Panc1 (cell line): ENCODE measurements at regions not wholly inside any gene's neighbourhood (a gene's known extent, or its start where the extent isn't known, plus 50 kb on each side); places are given as distances from the start of the nearest gene placed in this dataset.

Experiments used
- ATAC-seq: fragments of 200-7000 bp; cut with Tn5 transposase; 2 replicates; pipeline ENCODE4 v1.9.1; 2020; ENCODE audit warnings: mild to moderate bottlenecking, moderate library complexity
- BruUV-seq: library from RNA; stranded (reverse); fragments of 400-500 nt; replicated peaks from 2 replicates; lab custom pipeline; 2021; lab: Mats Ljungman, UMichigan
- CTCF ChIA-PET: fragments of 300-600 bp; sonication (Branson Sonifier 250); formaldehyde crosslinking; loops from one replicate; lab custom pipeline; 2022; ENCODE audit warnings: antibody characterized with exemption; lab: Charles Lee
- POLR2A ChIA-PET: fragments of 300-600 bp; sonication (Branson Sonifier 250); formaldehyde crosslinking; loops from one replicate; lab custom pipeline; 2022; ENCODE audit warnings: antibody characterized with exemption; lab: Charles Lee
- DNase-seq: peaks from one replicate; pipeline ENCODE4 v3.0.0-alpha.2; 2010; ENCODE audit warnings: low read depth, low spot score
- H3K27ac ChIP-seq: 2 replicates; pipeline ENCODE4 v1.5.1; 2011; ENCODE audit warnings: mild to moderate bottlenecking, low read length, inconsistent platforms
- H3K27me3 ChIP-seq: fragments of 200-500 bp; sonication (Bioruptor generic); 2 replicates; pipeline ENCODE4 v1.6.0; 2014; ENCODE audit warnings: low read length, inconsistent platforms; ENCODE audit not compliant: control insufficient read depth, insufficient read depth
- H3K36me3 ChIP-seq: fragments of 200-500 bp; sonication (Bioruptor generic); 2 replicates; pipeline ENCODE4 v1.5.1; 2014; ENCODE audit warnings: inconsistent platforms, mild to moderate bottlenecking, low read length, moderate library complexity; ENCODE audit not compliant: control insufficient read depth, insufficient read depth
- H3K4me1 ChIP-seq: 2 replicates; pipeline ENCODE4 v1.5.1; 2011; ENCODE audit warnings: inconsistent platforms, mild to moderate bottlenecking, low read length, moderate library complexity; ENCODE audit not compliant: control insufficient read depth, insufficient read depth
- H3K4me3 ChIP-seq, 2 experiments: 2 replicates each; pipeline ENCODE4 v1.5.1; 2011 to 2012; ENCODE audit warnings: low read depth in 2 of 2, low read length in 2 of 2, mild to moderate bottlenecking in 2 of 2, inconsistent platforms in 1 of 2, moderate library complexity in 1 of 2
- H3K9me3 ChIP-seq: fragments of 200-500 bp; sonication (Bioruptor generic); 2 replicates; pipeline ENCODE4 v1.5.1; 2014; ENCODE audit warnings: low read depth, mild to moderate bottlenecking, inconsistent platforms, low read length, moderate library complexity; ENCODE audit not compliant: control insufficient read depth, insufficient read depth
- CTCF ChIP-seq: fragments of 450-650 bp; IDR thresholded peaks from 2 replicates; pipeline ENCODE4 v1.5.1; 2017; ENCODE audit warnings: mild to moderate bottlenecking
- POLR2AphosphoS5 ChIP-seq: IDR thresholded peaks from 2 replicates; pipeline ENCODE4 v1.6.1; 2012; ENCODE audit warnings: mild to moderate bottlenecking, low read depth, low read length, moderate library complexity
- REST ChIP-seq, 2 experiments: IDR thresholded peaks; 2 replicates each; pipeline ENCODE4 v1.6.1; 2011 to 2012; ENCODE audit warnings: low read depth in 2 of 2, control low read depth in 1 of 2, low read length in 1 of 2, mild to moderate bottlenecking in 1 of 2, moderate library complexity in 1 of 2; ENCODE audit not compliant: insufficient read depth in 1 of 2
- SIN3A ChIP-seq: IDR thresholded peaks from 2 replicates; pipeline ENCODE4 v1.6.1; 2012; ENCODE audit warnings: low read depth, mild to moderate bottlenecking, low read length, moderate library complexity, borderline replicate concordance; ENCODE audit not compliant: insufficient read depth
- TCF7L2 ChIP-seq: IDR thresholded peaks from 2 replicates; pipeline ENCODE4 v1.6.1; 2011; ENCODE audit warnings: mild to moderate bottlenecking, low read depth, low read length, inconsistent platforms
- in situ Hi-C: cut with HindIII; loops from 2 replicates; pipeline ENCODE4 v1.10.0; 2016; ENCODE audit warnings: low sequenced_read_pairs, low pct_unique_long_range_greater_than_20kb
- intact Hi-C: fragments of 100-400 bp; cut with micrococcal nuclease; formaldehyde crosslinking; loops from one replicate; pipeline ENCODE4 v1.10.0; 2022; ENCODE audit not compliant: unreplicated experiment

GRCh38 chr14:25259470-25259869, 209.5 kb upstream of the STXBP6 start:
- Histone ChIP-seq H3K27me3 (no peaks in the 10 kb centered on the region), H3K36me3 (no peaks in the 10 kb centered on the region), H3K4me1 (no peaks in the 10 kb centered on the region), H3K4me3 (no peak overlapping the region), H3K9me3 (no peaks in the 10 kb centered on the region), H3K27ac (no peak overlapping the region)
- CTCF ChIA-PET = no interaction called here
- DNase-seq (no peak), ATAC-seq (no peak)
- TF ChIP-seq CTCF = no peak
- TF ChIP-seq POLR2AphosphoS5 = no peak
- TF ChIP-seq SIN3A = no peak
- TF ChIP-seq REST (IDR thresholded peaks at IDR 0.05; ENCODE audit: insufficient read depth in 1 of 2, low read depth in 2 of 2, low read length in 1 of 2) = no peak
- no peak for TF ChIP-seq TCF7L2
- in situ Hi-C loops (no loop called here), intact Hi-C loops (no loop called here)
- BruUV-seq = no TSS peak
- POLR2A ChIA-PET = no interaction called here

GRCh38 chr14:25252793-25253192, 202.8 kb upstream of the STXBP6 start:
- no peaks in the 10 kb centered on the region for H3K27me3 ChIP-seq
- DNase-seq = no peak
- TF ChIP-seq POLR2AphosphoS5 = no peak
- no peak for TF ChIP-seq CTCF
- TF ChIP-seq TCF7L2 = no peak
- no peak for TF ChIP-seq SIN3A
- TF ChIP-seq REST (IDR thresholded peaks at IDR 0.05; ENCODE audit: insufficient read depth in 1 of 2, low read depth in 2 of 2, low read length in 1 of 2) = no peak
- POLR2A ChIA-PET = no interaction called here
- no peaks in the 10 kb centered on the region for H3K4me1 ChIP-seq
- intact Hi-C loops = no loop called here
- CTCF ChIA-PET = no interaction called here
- no peak overlapping the region for H3K4me3 ChIP-seq
- no TSS peak for BruUV-seq
- H3K9me3 ChIP-seq = no peaks in the 10 kb centered on the region
- ATAC-seq = no peak
- no peaks in the 10 kb centered on the region for H3K36me3 ChIP-seq
- in situ Hi-C loops = no loop called here
- H3K27ac ChIP-seq = no peak overlapping the region
